Activated CD4-positive, alpha-beta T cell treated with anti-CD3 and anti-CD28 coated beads, Interleukin-2, amount 50 U/mL, for 16 hours (primary cell): ENCODE measurements at regions not wholly inside any gene's neighbourhood (a gene's known extent, or its start where the extent isn't known, plus 50 kb on each side); places are given as distances from the start of the nearest gene placed in this dataset.

Source experiments
- DNase-seq: peaks from one replicate; pipeline ENCODE4 v3.0.0-alpha.2; 2020

- DNase-seq: no peak
Measured at GRCh38 chr17:74149597-74150427, 53.7 kb upstream of the RPL38 start.

- no peak for DNase-seq
Measured at GRCh38 chr17:74150428-74151025, 53.0 kb upstream of the RPL38 start.

- DNase-seq: no peak
Measured at GRCh38 chr17:74151551-74152315, 51.7 kb upstream of the RPL38 start.

GRCh38 chr17:74152591-74153455, 50.7 kb upstream of the RPL38 start:
- DNase-seq: no peak

GRCh38 chr17:74153456-74153810, 50.0 kb upstream of the RPL38 start:
- DNase-seq: no peak
